SK-N-SH treated with all-trans-retinoic acid at 6 μM for 48 hours (cell line): ENCODE measurements at regions not wholly inside any gene's neighbourhood (a gene's known extent, or its start where the extent isn't known, plus 50 kb on each side); places are given as distances from the start of the nearest gene placed in this dataset.

Experiments used
- ATAC-seq: fragments of 200-7000 bp; cut with Tn5 transposase; 3 replicates; pipeline ENCODE4 v1.9.1; 2020; ENCODE audit warnings: mild to moderate bottlenecking, moderate library complexity
- ARNTL ChIP-seq: fragments of 450-650 bp; formaldehyde crosslinking; IDR thresholded peaks from 2 replicates; pipeline ENCODE4 v1.5.0; 2020; ENCODE audit warnings: low read depth, mild to moderate bottlenecking, moderate library complexity, borderline replicate concordance
- BACH2 ChIP-seq: fragments of 250-450 bp; sonication (Bioruptor Pico); IDR thresholded peaks from 2 replicates; pipeline ENCODE4 v1.9.0; 2021; ENCODE audit warnings: mild to moderate bottlenecking, borderline replicate concordance
- CSDC2 ChIP-seq: fragments of 250-450 bp; sonication (Bioruptor Pico); IDR thresholded peaks from 2 replicates; pipeline ENCODE4 v1.5.0; 2020; ENCODE audit warnings: mild to moderate bottlenecking, moderate library complexity
- ESRRG ChIP-seq: fragments of 250-450 bp; sonication (Bioruptor Pico); IDR thresholded peaks from 2 replicates; pipeline ENCODE4 v1.6.1; 2021; ENCODE audit warnings: mild to moderate bottlenecking
- GLIS3 ChIP-seq: fragments of 250-450 bp; sonication (Bioruptor Pico); IDR thresholded peaks from 2 replicates; pipeline ENCODE4 v1.5.0; 2020; ENCODE audit warnings: mild to moderate bottlenecking, moderate library complexity
- ISL1 ChIP-seq: fragments of 250-450 bp; sonication (Bioruptor Pico); IDR thresholded peaks from 2 replicates; pipeline ENCODE4 v2.1.2; 2022; ENCODE audit warnings: mild to moderate bottlenecking, moderate library complexity
- OSR1 ChIP-seq: fragments of 250-450 bp; sonication (Bioruptor Pico); IDR thresholded peaks from 2 replicates; pipeline ENCODE4 v1.8.0; 2022; ENCODE audit warnings: moderate library complexity, mild to moderate bottlenecking, inconsistent platforms
- RARB ChIP-seq: fragments of 250-450 bp; sonication (Bioruptor Pico); IDR thresholded peaks from 2 replicates; pipeline ENCODE4 v1.8.0; 2021; ENCODE audit warnings: mild to moderate bottlenecking, moderate library complexity
- TCF4 ChIP-seq: fragments of 250-450 bp; sonication (Bioruptor Pico); IDR thresholded peaks from 2 replicates; pipeline ENCODE4 v1.8.0; 2021; ENCODE audit warnings: mild to moderate bottlenecking, moderate library complexity, borderline replicate concordance
- TOX ChIP-seq: fragments of 250-450 bp; sonication (Bioruptor Pico); IDR thresholded peaks from 2 replicates; pipeline ENCODE4 v1.8.0; 2021; ENCODE audit warnings: mild to moderate bottlenecking, moderate library complexity, borderline replicate concordance
- ZC3H10 ChIP-seq: fragments of 250-450 bp; sonication (Bioruptor Pico); IDR thresholded peaks from 2 replicates; pipeline ENCODE4 v1.5.1; 2021; ENCODE audit warnings: mild to moderate bottlenecking, moderate library complexity
- ZFP3 ChIP-seq: fragments of 250-450 bp; sonication (Bioruptor Pico); IDR thresholded peaks from 2 replicates; pipeline ENCODE4 v1.5.0; 2020; ENCODE audit warnings: mild to moderate bottlenecking, moderate library complexity
- ZNF565 ChIP-seq: fragments of 450-650 bp; formaldehyde crosslinking; conservative IDR thresholded peaks from 2 replicates; pipeline ENCODE4 v1.5.0; 2020; ENCODE audit warnings: low read depth, mild to moderate bottlenecking, moderate library complexity
- ZNF70 ChIP-seq: fragments of 450-650 bp; formaldehyde crosslinking; IDR thresholded peaks from 2 replicates; pipeline ENCODE4 v1.5.0; 2020; ENCODE audit warnings: mild to moderate bottlenecking, moderate library complexity
- ZNF8 ChIP-seq: fragments of 450-650 bp; formaldehyde crosslinking; IDR thresholded peaks from 2 replicates; pipeline ENCODE4 v1.5.0; 2020; ENCODE audit warnings: mild to moderate bottlenecking, moderate library complexity
- TF ChIP-seq, protein P1 (sequence below): fragments of 250-450 bp; sonication (Bioruptor Pico); IDR thresholded peaks from 2 replicates; pipeline ENCODE4 v1.5.1; 2020; ENCODE audit warnings: low read depth, mild to moderate bottlenecking, moderate library complexity
- TF ChIP-seq, protein P2 (sequence below): fragments of 250-450 bp; sonication (Bioruptor Pico); IDR thresholded peaks from 2 replicates; pipeline ENCODE4 v1.8.0; 2021; ENCODE audit warnings: low read depth, mild to moderate bottlenecking, moderate library complexity, borderline replicate concordance
- TF ChIP-seq, protein P3 (sequence below): fragments of 250-450 bp; sonication (Bioruptor Pico); IDR thresholded peaks from 2 replicates; pipeline ENCODE4 v1.5.0; 2020; ENCODE audit warnings: mild to moderate bottlenecking, moderate library complexity
- TF ChIP-seq, protein P4 (sequence below): fragments of 250-450 bp; sonication (Bioruptor Pico); IDR thresholded peaks from 2 replicates; pipeline ENCODE4 v1.8.0; 2020; ENCODE audit warnings: mild to moderate bottlenecking, moderate library complexity, borderline replicate concordance

DNA sequence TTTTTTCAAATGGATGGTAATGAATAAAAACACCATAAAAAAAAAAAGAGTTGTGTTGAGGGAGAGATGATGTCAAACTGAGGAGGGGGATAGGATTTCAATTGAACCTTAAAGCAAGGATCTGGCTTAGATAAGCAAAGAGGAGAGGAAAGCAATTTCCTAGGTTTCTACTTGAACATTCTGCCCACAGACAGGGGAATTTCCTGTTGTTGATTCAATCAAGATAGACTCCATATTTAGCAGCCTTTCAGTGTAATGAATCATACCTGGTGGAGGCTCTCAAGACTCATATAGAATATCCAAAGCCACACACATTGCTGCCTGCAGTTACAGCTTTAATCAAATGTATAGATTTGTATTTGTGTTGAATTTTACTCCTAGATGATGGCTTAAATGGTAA, 294.4 kb upstream of the PIK3C3 start (continued):
- TF ChIP-seq, protein P1, sequence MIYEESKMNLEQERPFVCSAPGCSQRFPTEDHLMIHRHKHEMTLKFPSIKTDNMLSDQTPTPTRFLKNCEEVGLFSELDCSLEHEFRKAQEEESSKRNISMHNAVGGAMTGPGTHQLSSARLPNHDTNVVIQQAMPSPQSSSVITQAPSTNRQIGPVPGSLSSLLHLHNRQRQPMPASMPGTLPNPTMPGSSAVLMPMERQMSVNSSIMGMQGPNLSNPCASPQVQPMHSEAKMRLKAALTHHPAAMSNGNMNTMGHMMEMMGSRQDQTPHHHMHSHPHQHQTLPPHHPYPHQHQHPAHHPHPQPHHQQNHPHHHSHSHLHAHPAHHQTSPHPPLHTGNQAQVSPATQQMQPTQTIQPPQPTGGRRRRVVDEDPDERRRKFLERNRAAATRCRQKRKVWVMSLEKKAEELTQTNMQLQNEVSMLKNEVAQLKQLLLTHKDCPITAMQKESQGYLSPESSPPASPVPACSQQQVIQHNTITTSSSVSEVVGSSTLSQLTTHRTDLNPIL (CRISPR knock-in tag), result no peak
- TF ChIP-seq CSDC2 (CRISPR knock-in tag), result no peak
- no peak for TF ChIP-seq TCF4
- TF ChIP-seq ZNF70 (CRISPR knock-in tag), result no peak
- no peak for TF ChIP-seq TOX (CRISPR knock-in tag)
- TF ChIP-seq ZC3H10 (CRISPR knock-in tag), result no peak
- no peak for TF ChIP-seq ZNF565
- TF ChIP-seq, protein P2, sequence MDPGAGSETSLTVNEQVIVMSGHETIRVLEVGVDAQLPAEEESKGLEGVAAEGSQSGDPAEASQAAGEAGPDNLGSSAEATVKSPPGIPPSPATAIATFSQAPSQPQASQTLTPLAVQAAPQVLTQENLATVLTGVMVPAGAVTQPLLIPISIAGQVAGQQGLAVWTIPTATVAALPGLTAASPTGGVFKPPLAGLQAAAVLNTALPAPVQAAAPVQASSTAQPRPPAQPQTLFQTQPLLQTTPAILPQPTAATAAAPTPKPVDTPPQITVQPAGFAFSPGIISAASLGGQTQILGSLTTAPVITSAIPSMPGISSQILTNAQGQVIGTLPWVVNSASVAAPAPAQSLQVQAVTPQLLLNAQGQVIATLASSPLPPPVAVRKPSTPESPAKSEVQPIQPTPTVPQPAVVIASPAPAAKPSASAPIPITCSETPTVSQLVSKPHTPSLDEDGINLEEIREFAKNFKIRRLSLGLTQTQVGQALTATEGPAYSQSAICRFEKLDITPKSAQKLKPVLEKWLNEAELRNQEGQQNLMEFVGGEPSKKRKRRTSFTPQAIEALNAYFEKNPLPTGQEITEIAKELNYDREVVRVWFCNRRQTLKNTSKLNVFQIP (CRISPR knock-in tag), result no peak
- TF ChIP-seq, protein P3, sequence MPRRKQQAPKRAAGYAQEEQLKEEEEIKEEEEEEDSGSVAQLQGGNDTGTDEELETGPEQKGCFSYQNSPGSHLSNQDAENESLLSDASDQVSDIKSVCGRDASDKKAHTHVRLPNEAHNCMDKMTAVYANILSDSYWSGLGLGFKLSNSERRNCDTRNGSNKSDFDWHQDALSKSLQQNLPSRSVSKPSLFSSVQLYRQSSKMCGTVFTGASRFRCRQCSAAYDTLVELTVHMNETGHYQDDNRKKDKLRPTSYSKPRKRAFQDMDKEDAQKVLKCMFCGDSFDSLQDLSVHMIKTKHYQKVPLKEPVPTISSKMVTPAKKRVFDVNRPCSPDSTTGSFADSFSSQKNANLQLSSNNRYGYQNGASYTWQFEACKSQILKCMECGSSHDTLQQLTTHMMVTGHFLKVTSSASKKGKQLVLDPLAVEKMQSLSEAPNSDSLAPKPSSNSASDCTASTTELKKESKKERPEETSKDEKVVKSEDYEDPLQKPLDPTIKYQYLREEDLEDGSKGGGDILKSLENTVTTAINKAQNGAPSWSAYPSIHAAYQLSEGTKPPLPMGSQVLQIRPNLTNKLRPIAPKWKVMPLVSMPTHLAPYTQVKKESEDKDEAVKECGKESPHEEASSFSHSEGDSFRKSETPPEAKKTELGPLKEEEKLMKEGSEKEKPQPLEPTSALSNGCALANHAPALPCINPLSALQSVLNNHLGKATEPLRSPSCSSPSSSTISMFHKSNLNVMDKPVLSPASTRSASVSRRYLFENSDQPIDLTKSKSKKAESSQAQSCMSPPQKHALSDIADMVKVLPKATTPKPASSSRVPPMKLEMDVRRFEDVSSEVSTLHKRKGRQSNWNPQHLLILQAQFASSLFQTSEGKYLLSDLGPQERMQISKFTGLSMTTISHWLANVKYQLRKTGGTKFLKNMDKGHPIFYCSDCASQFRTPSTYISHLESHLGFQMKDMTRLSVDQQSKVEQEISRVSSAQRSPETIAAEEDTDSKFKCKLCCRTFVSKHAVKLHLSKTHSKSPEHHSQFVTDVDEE (CRISPR knock-in tag), result no peak
- TF ChIP-seq ARNTL (CRISPR knock-in tag), result no peak
- TF ChIP-seq, all 23 proteins: peak for 0

DNA sequence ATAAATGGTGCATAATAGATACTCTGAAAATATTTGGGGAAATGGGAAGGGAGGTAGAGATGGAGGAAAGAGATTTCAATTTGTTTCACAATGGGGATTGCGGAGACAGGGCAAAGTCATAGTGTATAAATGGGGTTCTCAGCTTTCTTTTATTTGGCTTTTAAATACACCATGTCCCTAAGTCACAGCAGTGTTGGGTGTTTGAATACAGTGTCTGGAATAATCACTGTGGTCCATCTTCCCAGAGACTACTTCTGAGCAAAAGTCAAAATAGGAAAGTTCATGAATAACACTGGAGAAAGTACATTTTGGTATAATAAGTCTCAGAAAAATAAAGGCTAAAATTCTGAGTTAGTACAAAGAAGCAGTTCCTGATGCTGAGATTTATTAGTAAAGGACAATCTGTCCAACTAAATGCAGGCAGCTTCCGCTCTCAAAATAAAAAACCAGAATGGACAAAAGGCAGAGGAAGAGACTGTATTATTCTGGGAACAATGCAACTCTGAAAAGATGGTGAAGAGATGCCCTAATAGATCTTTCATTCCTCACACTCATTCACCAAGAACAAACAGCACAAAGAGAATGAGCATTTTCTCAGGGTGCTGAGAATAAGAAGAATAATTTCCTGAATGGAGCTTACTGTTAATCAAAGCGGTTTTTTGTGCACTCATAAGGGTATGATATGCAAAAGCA, 295.4 kb upstream of the PIK3C3 start:
- TF ChIP-seq BACH2 (no peak), OSR1 (CRISPR knock-in tag) (no peak), ESRRG (CRISPR knock-in tag) (no peak), ZC3H10 (CRISPR knock-in tag) (no peak), ISL1 (no peak), TCF4 (no peak), ARNTL (CRISPR knock-in tag) (no peak), ZNF8 (CRISPR knock-in tag) (no peak), ZNF565 (no peak), ZNF70 (CRISPR knock-in tag) (no peak), GLIS3 (CRISPR knock-in tag) (no peak), ZFP3 (CRISPR knock-in tag) (no peak), CSDC2 (CRISPR knock-in tag) (no peak), TOX (CRISPR knock-in tag) (no peak), RARB (CRISPR knock-in tag) (no peak)
- TF ChIP-seq, protein P3 (CRISPR knock-in tag), result no peak
- TF ChIP-seq, protein P2 (CRISPR knock-in tag), result no peak
- TF ChIP-seq, protein P4, sequence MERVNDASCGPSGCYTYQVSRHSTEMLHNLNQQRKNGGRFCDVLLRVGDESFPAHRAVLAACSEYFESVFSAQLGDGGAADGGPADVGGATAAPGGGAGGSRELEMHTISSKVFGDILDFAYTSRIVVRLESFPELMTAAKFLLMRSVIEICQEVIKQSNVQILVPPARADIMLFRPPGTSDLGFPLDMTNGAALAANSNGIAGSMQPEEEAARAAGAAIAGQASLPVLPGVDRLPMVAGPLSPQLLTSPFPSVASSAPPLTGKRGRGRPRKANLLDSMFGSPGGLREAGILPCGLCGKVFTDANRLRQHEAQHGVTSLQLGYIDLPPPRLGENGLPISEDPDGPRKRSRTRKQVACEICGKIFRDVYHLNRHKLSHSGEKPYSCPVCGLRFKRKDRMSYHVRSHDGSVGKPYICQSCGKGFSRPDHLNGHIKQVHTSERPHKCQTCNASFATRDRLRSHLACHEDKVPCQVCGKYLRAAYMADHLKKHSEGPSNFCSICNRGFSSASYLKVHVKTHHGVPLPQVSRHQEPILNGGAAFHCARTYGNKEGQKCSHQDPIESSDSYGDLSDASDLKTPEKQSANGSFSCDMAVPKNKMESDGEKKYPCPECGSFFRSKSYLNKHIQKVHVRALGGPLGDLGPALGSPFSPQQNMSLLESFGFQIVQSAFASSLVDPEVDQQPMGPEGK, result no peak
- ATAC-seq, result no peak
